Fibroblast of skin of scalp (primary cell): ENCODE measurements at regions not wholly inside any gene's neighbourhood (a gene's known extent, or its start where the extent isn't known, plus 50 kb on each side); places are given as distances from the start of the nearest gene placed in this dataset.
"Not testable (repeated sequence)": the region's sequence is repeated elsewhere in the genome, so short reads cannot be mapped to it uniquely, and the experiment has no call there.

Experiments used
- DNase-seq: peaks from one replicate; pipeline ENCODE4 v3.0.0-alpha.2; 2013

GRCh38 chr7:121561717-121562116, 165.6 kb upstream of the FAM3C start:
- DNase-seq: peak; percentile 53

- DNase-seq: no peak
These were observed 164.3 kb upstream of the FAM3C start for GRCh38 chr7:121560267-121560990.

GRCh38 chr7:121558288-121558687, 162.2 kb upstream of the FAM3C start:
- no peak for DNase-seq

- DNase-seq: peak; percentile 27
These were observed 161.2 kb upstream of the FAM3C start for GRCh38 chr7:121557034-121557892.

GRCh38 chr7:121555558-121555957, 159.4 kb upstream of the FAM3C start:
- DNase-seq: no peak

GRCh38 chr7:121547544-121548092, 151.5 kb upstream of the FAM3C start:
- peak; percentile 63 for DNase-seq

- DNase-seq: no peak
These were observed 150.8 kb upstream of the FAM3C start for GRCh38 chr7:121546632-121547543.

GRCh38 chr7:121545418-121545817, 149.3 kb upstream of the FAM3C start:
- DNase-seq: no peak

- peak; percentile 90 for DNase-seq
These were observed 148.6 kb upstream of the FAM3C start for GRCh38 chr7:121544726-121545125.

GRCh38 chr7:121544238-121544637, 148.1 kb upstream of the FAM3C start:
- DNase-seq: no peak

- DNase-seq: no peak
These were observed 145.3 kb upstream of the FAM3C start for GRCh38 chr7:121541457-121541856.

- DNase-seq: no peak
These were observed 144.0 kb upstream of the FAM3C start for GRCh38 chr7:121540138-121540537.

GRCh38 chr7:121537031-121537430, 140.9 kb upstream of the FAM3C start:
- DNase-seq: no peak

- DNase-seq: peak; percentile 15
These were observed 135.3 kb upstream of the FAM3C start for GRCh38 chr7:121531175-121532070.

- DNase-seq: peak; percentile 98
These were observed 134.4 kb upstream of the FAM3C start for GRCh38 chr7:121530227-121531174.

GRCh38 chr7:121529003-121529402, 132.9 kb upstream of the FAM3C start:
- peak; percentile 27 for DNase-seq

GRCh38 chr7:121526210-121526609, 130.1 kb upstream of the FAM3C start:
- DNase-seq: not testable (repeated sequence)

GRCh38 chr7:121525155-121525819, 129.2 kb upstream of the FAM3C start:
- no peak for DNase-seq

- DNase-seq: no peak
These were observed 125.7 kb upstream of the FAM3C start for GRCh38 chr7:121521711-121522400.
